Adrenal gland (tissue), 5 donors: ENCODE measurements at regions not wholly inside any gene's neighbourhood (a gene's known extent, or its start where the extent isn't known, plus 50 kb on each side); places are given as distances from the start of the nearest gene placed in this dataset.

ENCODE experiments used
- CTCF ChIP-seq, 6 experiments: fragments of 450-650 bp in 4 of 6; fragments of 200-600 bp in 2 of 6; sonication (generic) in 1 of 6; IDR thresholded peaks; 1 replicate in 5 of 6; 2 replicates in 1 of 6; pipeline versions ENCODE4 v1.5.1 to v1.8.0; 2016 to 2021; ENCODE audit warnings: antibody characterized with exemption in 6 of 6, mild to moderate bottlenecking in 2 of 6, moderate library complexity in 1 of 6
- POLR2A ChIP-seq, 2 donors: fragments of 450-650 bp; IDR thresholded peaks; one replicate each; pipeline ENCODE4 v1.6.1; 2017; ENCODE audit warnings: antibody characterized with exemption in 2 of 2, mild to moderate bottlenecking in 2 of 2, moderate library complexity in 1 of 2
- donor health status: DM: no; HTN: no; CAD: no.

- TF ChIP-seq CTCF (IDR thresholded peaks at IDR 0.05) (no peak), POLR2A (IDR thresholded peaks at IDR 0.05) (no peak)
Measured at GRCh38 chr21:25491267-25491666, 116.0 kb downstream of the MRPL39 start.
